Body of pancreas (tissue), 4 donors: ENCODE measurements at regions not wholly inside any gene's neighbourhood (a gene's known extent, or its start where the extent isn't known, plus 50 kb on each side); places are given as distances from the start of the nearest gene placed in this dataset.

Experiments
- ATAC-seq: fragments of 150-250 bp; one replicate; pipeline ENCODE4 v1.9.1; 2016
- DNase-seq, 4 donors: peaks; one replicate each; pipeline ENCODE4 v3.0.0-alpha.2; 2019
- H3K27ac ChIP-seq, 4 donors: fragments of 200-600 bp; sonication (generic); 1 replicate in 3 of 4; 2 replicates in 1 of 4; pipeline versions ENCODE4 v1.5.1 to v1.6.1; 2016 to 2019; ENCODE audit warnings: mild to moderate bottlenecking in 1 of 4, mixed read lengths in 1 of 4, moderate library complexity in 1 of 4
- H3K27me3 ChIP-seq, 2 donors: fragments of 200-600 bp; sonication (generic); one replicate each; pipeline ENCODE4 v1.6.0; 2016; ENCODE audit warnings: mild to moderate bottlenecking in 1 of 2
- H3K36me3 ChIP-seq, 2 donors: fragments of 200-600 bp; sonication (generic); replicated peaks in 1 of 2; 2 replicates each; pipeline ENCODE4 v1.5.1; 2016; ENCODE audit warnings: low read depth in 2 of 2; ENCODE audit not compliant: insufficient read depth in 1 of 2
- H3K4me1 ChIP-seq: fragments of 200-600 bp; sonication (generic); one replicate; pipeline ENCODE4 v1.6.0; 2016
- H3K4me3 ChIP-seq, 2 donors: fragments of 200-600 bp; sonication (generic); 1 replicate in 1 of 2; 2 replicates in 1 of 2; pipeline ENCODE4 v1.5.1; 2016 to 2019
- H3K9me3 ChIP-seq, 3 donors: fragments of 200-600 bp; sonication (generic); 1 replicate in 2 of 3; 2 replicates in 1 of 3; pipeline ENCODE4 v1.5.1; 2016
- CTCF ChIP-seq, 7 experiments: fragments of 450-650 bp in 4 of 7; fragments of 200-600 bp in 3 of 7; sonication (generic) in 3 of 7; IDR thresholded peaks; one replicate each; pipeline ENCODE4 v1.5.1; 2016 to 2019; ENCODE audit warnings: antibody characterized with exemption in 7 of 7
- POLR2A ChIP-seq, 3 donors: fragments of 450-650 bp; IDR thresholded peaks; one replicate each; pipeline ENCODE4 v1.6.1; 2016; ENCODE audit warnings: antibody characterized with exemption in 3 of 3, mild to moderate bottlenecking in 2 of 3
- WGBS, 2 donors: methylation state at CpG; one replicate each; pipeline ENCODE4 v1.1.5; 2017; 5-methylcytosine and 5-hydroxymethylcytosine counted together
- intact Hi-C: fragments of 100-400 bp; cut with DNase I; formaldehyde crosslinking; loops from one replicate; pipeline ENCODE4 v1.15.1; 2023

DNA sequence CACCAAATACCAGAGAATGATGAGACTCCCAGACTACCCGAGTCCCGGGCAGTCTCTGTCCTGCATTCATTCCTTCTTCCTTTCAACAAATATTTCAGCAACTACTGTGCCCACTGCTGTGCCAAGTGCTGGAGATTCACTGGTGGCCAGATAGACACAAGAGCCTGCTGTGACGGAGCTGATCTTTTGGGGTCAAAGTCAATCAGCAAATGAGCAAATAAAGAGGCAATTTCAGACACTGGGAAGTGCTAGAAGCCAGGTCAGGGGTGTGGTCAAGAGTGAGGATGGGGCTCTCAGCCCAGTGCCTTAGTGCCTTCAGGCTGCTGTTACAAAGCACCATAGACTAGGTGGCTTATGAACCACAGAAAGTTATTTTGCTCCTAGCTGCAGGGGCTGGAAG is 104.9 kb upstream of the IQSEC1 start:
- no peaks in the 10 kb centered on the region for H3K36me3 ChIP-seq
- H3K4me1 ChIP-seq: no peaks in the 10 kb centered on the region
- intact Hi-C loops: no loop called here
- H3K4me3 ChIP-seq: no peak overlapping the region
- ATAC-seq (no peak), DNase-seq (no peak)
- peaks cover 0 to 10% (median 0%) of the 10 kb centered on the region in 3 donors for H3K9me3 ChIP-seq
- WGBS, 2 donors: 97% methylated on average over 3 of the region's 3 CpGs
- H3K27ac ChIP-seq: no peak overlapping the region
- TF ChIP-seq CTCF (IDR thresholded peaks at IDR 0.05) (no peak), POLR2A (IDR thresholded peaks at IDR 0.05) (no peak)
- no peaks in the 10 kb centered on the region for H3K27me3 ChIP-seq

GRCh38 chr3:13177641-13178040 is 104.4 kb upstream of the IQSEC1 start:
- no peak for TF ChIP-seq CTCF (IDR thresholded peaks at IDR 0.05)
- TF ChIP-seq POLR2A (IDR thresholded peaks at IDR 0.05): no peak
- Histone ChIP-seq H3K9me3 (peaks cover 0 to 10% (median 0%) of the 10 kb centered on the region in 3 donors), H3K27me3 (no peaks in the 10 kb centered on the region), H3K36me3 (no peaks in the 10 kb centered on the region), H3K4me1 (no peaks in the 10 kb centered on the region), H3K27ac (no peak overlapping the region), H3K4me3 (no peak overlapping the region)
- DNase-seq: no peak
- ATAC-seq: no peak
- 83% methylated on average over 4 of the region's 4 CpGs; no CpG with 5 or more reads in 1 of the 2 donors for WGBS, 2 donors
- intact Hi-C loops: no loop called here

DNA sequence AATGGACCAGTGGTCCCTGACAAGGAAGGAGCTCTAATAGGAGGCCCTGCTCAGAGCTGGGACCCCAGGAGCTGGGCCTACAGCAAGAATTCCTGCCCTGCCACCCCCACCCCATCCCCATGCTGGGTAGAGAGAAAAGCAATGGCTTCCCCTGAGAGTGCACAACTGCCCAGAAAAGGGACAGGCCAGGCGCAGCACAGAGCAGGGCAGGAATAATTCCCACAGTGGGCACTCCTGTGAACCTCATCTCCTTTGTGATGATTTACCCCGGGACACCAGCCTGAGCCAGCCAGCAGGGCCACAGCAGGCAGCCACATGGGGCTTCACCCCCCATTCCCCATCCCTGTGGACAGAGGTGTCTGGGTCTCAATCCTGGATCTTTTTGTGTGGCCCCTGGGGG is 104.0 kb upstream of the IQSEC1 start:
- Histone ChIP-seq H3K4me1 (no peaks in the 10 kb centered on the region), H3K36me3 (no peaks in the 10 kb centered on the region), H3K4me3 (no peak overlapping the region), H3K27ac (no peak overlapping the region), H3K27me3 (no peaks in the 10 kb centered on the region), H3K9me3 (peaks cover 0 to 10% (median 0%) of the 10 kb centered on the region in 3 donors)
- ATAC-seq (no peak), DNase-seq (no peak)
- TF ChIP-seq POLR2A (IDR thresholded peaks at IDR 0.05) (no peak), CTCF (IDR thresholded peaks at IDR 0.05) (no peak)
- intact Hi-C loops: no loop called here
- 97 to 100% methylated on average over 2 of the region's 2 CpGs for WGBS, 2 donors

DNA sequence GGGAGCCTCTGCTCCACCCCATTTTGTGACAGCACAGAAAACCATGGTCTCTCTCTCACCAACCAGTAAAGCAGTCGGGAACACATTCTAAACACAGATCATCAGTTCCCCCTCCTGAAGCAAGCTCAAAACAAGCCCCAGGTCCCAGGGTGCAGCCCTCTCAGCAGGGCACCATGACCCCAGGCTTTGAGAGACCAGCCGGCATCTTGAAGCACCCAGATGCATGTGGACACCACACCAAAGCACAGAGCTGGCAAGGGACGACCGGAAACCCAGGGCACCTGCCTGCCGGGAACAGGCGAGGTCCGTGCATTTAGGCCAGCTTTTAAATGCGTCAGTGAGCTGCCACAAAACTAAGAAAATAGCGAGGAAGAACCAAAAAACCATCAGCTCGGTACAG is 103.2 kb upstream of the IQSEC1 start:
- TF ChIP-seq CTCF (IDR thresholded peaks at IDR 0.05): no peak
- no peak for TF ChIP-seq POLR2A (IDR thresholded peaks at IDR 0.05)
- Histone ChIP-seq H3K27ac (no peak overlapping the region), H3K4me1 (no peaks in the 10 kb centered on the region), H3K9me3 (peaks cover 0 to 10% (median 0%) of the 10 kb centered on the region in 3 donors), H3K27me3 (no peaks in the 10 kb centered on the region), H3K36me3 (no peaks in the 10 kb centered on the region), H3K4me3 (no peak overlapping the region)
- ATAC-seq: no peak
- intact Hi-C loops: no loop called here
- DNase-seq: no peak
- 89 to 96% methylated on average over 9 to 10 of the region's 10 CpGs for WGBS, 2 donors

DNA sequence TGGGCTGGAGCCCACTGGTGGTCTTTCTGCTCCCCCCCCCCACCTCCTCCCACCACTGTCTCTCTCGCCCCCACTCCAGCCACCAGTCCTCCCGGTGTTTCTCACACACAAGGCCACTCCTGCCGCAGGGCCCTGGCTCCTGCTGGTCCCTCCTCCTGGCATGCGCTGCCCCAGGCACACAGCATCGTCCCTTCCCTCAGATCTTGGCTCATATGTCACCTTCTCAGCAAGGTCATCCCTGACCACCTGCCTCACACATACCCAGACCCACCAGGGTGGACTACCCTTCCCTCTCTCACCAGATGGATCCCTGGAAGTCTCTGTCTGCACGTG is 101.5 kb upstream of the IQSEC1 start:
- Histone ChIP-seq H3K9me3 (peaks cover 0 to 9% (median 0%) of the 10 kb centered on the region in 3 donors), H3K27ac (no peak overlapping the region), H3K27me3 (no peaks in the 10 kb centered on the region), H3K4me3 (no peak overlapping the region), H3K4me1 (no peaks in the 10 kb centered on the region), H3K36me3 (no peaks in the 10 kb centered on the region)
- 73 to 85% methylated on average over 6 of the region's 6 CpGs for WGBS, 2 donors
- intact Hi-C loops: no loop called here
- no peak for ATAC-seq
- DNase-seq: no peak
- TF ChIP-seq POLR2A (IDR thresholded peaks at IDR 0.05) (no peak), CTCF (IDR thresholded peaks at IDR 0.05) (no peak)
